Non-pigmented ciliary epithelial cell (primary cell): ENCODE measurements at regions not wholly inside any gene's neighbourhood (a gene's known extent, or its start where the extent isn't known, plus 50 kb on each side); places are given as distances from the start of the nearest gene placed in this dataset.

ENCODE experiments used
- DNase-seq: peaks from one replicate; pipeline ENCODE4 v3.0.0-alpha.2; 2010; ENCODE audit warnings: low read depth

- no peak for DNase-seq
Measured at GRCh38 chr10:113364227-113364626, 188.6 kb upstream of the HABP2 start.

DNA sequence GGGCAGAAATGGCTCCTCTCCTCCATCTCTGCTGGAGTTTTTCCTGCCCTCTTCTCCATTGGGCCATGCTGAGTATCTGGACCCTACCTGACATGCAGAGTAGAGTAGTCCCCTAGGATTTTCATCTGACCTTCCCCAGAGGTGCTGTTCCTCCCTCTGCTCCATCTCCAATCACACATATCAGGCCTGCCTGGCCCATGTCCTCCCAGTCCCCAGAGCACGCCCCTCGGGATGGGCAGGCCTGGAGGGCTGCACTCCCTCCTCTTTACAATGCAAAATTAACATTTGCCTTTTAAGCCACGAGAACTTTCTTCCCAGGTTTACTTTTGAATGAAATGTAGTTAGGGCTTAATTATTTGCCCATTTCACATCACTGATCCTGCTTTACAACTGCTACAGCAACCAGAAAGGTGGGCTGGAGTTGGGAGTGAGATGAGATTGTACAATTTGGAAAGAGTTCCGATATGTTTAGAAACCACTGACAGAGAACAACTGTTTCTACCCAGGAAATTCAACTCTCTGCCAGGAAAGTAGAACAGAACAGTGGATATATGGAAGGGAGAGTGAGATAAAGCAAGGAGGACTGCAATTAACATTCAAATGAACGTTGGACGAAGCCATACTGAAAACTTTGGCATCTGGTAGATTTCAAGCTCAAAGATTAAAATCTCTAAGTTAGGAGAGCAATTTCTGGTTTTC lies 184.0 kb upstream of the HABP2 start:
- no peak for DNase-seq

- no peak for DNase-seq
Measured at GRCh38 chr10:113369365-113369694, 183.5 kb upstream of the HABP2 start.

DNA sequence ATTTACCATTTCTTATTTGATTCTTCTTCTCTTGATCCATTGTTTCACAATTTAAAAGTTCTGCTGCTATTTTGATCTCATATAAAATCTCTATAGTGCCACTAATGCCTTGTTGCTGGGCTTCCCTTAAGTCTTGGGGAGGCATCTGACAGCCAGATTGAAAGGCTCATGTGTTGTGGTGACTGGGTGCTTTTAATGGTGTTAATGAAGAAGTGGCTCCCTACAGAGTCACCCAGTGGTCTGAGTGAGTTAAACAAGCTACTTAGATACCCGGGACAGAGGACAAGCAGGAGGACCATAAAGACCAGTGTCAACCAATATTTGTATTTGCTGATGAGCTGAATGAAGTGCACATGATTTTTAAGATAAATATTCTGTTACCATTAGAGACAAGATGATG lies 176.4 kb upstream of the HABP2 start:
- no peak for DNase-seq

- DNase-seq = no peak
Measured at GRCh38 chr10:113379091-113379490, 173.8 kb upstream of the HABP2 start.

GRCh38 chr10:113381416-113381815 lies 171.4 kb upstream of the HABP2 start:
- DNase-seq = no peak

DNA sequence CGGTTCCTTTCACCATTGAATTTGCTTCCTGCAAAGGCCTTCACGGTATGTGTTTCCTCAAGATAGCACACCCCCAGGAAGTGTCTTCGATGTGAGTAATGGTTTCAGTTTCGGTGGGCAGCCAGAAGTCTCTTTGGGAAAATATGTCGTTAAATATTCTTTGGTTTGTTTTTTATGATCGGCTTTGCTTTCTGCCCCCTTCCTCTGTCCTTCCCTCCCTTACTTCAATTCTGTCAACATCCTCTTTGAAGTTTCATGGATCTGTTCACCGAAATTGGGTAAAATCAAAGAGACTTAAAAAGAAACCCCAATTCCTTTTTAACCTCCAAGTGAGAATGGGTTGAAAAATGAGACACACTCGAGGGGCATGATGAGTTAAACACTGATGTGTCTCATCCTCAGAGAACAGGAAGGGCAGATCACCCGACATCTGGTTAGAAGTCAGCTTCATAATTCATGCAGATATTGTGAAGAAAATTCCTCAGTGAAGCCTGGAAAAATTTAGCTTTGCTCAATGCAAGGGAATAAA lies 170.8 kb upstream of the HABP2 start:
- peak; percentile 51 for DNase-seq

- DNase-seq = no peak
Measured at GRCh38 chr10:113382691-113383090, 170.2 kb upstream of the HABP2 start.

DNA sequence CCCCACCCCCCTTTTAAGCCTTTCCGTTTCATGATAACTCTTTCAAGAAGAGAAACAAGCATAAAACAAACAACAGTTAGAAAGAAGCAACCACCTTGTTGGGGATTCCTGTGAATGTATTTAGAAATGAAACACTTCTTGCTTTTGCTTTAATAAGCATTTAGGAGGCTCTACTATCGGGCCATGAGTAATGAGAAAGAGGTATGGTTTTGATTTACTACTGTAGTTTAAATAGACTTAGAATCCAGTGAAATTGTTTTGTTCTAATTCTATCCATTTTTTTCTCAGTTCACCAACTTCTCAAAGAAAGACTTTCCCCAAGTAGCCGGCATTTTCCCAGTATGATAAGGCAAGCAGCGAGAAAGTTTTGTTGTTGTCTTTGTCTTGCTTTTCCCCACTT lies 168.7 kb upstream of the HABP2 start:
- DNase-seq = no peak

DNA sequence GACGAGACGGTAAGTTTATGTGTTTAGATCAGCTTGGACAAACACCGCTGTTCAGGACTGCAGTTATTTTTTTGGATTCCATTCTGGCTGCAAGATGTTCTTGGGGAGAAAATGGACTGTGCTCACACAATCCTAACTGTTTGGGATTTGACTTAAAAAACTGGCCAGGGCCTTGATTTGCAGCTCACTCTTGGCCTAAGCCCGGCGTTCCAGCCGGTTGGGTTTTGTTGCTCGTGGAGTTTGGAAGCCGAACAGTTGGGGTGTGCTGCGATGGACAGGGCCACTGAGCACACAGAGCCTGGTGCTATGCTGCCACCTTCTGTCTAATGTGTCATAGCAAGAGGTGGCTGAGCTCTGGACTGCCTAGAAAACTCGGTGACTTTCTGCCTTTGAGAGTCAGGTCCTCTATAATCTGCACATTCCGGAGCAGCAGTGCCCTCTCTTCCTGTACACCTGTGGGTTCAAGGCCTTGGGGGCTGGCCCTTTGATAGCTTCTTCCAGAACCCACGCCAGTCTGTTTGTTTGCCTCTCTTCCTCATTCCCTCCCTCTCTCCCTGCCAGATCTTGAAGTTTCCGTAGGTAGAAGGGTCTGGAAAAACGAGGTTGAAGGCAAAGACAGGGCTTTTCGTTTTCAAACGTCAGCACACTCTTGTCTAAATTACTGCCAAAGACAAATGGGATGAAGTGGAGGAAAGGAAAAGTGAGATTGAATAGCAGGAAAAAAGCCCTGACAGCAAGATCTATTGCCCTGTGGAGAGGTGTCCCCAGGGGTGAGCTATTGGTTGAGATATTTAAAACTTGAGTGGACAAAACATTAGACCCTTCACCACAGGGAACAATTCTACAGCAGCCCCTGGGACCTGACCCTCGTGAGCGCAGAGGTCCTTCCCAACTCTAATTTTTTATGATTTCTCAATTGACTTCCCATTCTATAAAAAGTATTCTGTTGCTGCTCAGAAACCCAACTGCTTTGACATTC lies 167.5 kb upstream of the HABP2 start:
- DNase-seq = peak; percentile 60

DNA sequence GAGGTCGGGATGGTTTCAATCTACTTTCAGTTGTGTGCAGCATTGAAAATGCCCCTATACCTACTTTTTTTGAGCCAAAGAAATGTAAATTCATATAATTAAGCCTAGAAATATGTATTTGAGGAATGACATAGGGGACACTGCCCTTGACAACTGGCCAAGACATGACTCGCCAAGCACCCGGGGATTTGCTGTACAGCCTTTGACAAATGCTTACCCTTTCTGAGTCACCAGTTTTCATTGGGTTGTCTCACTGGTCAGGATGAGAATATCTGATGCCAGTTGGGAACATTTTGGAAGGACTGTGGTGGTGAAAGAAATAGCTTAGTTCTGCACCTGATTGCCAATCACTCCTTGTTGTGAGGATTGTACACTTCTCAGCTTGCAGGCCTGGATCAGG lies 166.8 kb upstream of the HABP2 start:
- no peak for DNase-seq

DNA sequence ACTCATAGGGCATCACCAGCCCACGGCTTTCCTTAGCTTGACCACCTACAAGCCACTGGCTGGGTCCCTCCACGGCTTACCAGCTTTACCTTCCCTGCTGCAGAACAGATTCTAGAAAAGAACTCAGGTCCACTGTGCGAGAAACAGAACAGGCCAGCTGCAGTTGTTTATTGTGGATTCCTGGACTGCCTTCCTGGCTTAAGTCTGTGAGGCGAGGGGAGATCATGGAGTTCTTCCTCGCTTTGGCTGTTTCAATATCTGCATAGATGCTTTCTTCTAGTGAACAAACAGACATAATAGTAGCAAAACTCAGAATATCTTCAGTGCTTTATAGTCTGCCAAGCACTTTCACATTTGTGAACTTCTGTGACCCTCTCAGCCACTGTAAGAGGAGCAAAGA lies 162.9 kb upstream of the HABP2 start:
- DNase-seq = no peak

DNA sequence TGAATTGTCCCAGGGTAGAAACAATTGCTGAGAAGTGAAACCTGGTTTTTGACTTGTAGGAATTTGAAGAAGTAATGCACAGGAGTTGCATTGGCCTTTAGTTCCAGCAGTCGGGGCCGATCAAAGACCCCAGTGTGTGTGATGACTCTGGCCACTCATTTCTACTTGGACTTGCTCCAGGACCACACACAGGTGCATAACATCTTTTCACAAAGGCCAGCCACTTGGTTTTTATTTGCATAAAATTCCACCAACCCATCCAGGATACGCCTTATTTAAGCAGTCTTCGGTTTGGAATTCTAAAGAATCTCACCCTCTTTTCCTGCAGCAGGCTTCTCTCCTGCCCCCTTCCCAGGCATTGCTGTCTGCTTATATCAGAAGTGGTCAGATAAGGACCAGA lies 162.0 kb upstream of the HABP2 start:
- DNase-seq = no peak

DNA sequence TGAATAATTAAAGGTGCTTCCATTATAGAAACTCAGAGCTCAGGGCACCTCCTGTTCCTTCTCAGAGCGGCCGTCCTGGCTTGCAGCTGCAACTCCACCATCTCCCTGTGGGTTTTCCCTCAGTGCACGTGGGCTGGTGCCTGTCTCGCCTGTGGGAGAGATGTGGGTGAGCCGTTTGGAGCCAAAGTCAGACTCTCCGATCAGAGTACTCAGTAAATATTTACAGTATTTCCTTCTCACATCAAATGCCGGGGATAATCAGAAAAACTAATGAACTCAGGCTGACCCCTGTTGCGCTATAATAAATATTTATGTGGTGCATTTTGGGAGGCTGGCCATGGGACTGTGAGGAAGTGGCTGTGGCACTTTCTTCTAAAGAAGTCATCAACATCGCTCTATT lies 155.8 kb upstream of the HABP2 start:
- DNase-seq = no peak

DNA sequence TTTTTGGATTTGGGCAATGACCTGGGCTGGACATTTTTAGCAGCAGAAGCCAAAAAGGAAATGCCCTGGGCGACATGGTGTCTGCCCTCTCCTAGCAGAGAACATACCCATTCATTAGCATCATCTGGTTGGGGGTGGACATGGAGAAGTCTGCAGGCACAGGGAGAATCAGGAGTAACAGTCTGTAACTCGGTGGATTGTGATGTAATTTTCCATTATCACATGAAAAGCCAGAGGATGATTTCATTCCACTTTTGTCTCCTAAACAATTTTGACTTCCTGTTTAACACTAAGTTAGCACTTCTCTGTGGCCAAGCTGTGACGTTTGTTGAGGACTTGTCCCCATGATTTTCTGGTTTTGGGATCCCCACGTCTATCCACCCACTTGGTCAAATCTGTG lies 153.8 kb upstream of the HABP2 start:
- no peak for DNase-seq

DNA sequence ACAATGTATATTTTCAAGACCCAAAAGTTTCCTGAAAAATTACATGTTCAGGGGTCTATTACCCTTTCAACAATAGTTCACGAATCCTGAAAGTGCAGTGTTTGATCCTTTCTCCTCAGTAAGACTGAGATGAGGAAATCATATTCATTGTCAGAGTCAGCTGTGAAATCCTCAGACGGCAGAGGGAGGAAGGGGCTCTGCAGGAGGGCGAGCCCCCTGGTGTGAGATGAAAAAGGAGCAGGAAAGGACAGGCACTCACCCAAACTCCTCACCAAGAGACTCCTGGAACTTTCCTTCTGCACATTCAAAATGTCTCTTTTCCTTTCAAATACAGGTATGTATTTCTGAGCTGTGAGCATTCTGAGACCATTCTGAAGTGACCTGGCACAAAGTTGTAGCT lies 150.3 kb upstream of the HABP2 start:
- no peak for DNase-seq

DNA sequence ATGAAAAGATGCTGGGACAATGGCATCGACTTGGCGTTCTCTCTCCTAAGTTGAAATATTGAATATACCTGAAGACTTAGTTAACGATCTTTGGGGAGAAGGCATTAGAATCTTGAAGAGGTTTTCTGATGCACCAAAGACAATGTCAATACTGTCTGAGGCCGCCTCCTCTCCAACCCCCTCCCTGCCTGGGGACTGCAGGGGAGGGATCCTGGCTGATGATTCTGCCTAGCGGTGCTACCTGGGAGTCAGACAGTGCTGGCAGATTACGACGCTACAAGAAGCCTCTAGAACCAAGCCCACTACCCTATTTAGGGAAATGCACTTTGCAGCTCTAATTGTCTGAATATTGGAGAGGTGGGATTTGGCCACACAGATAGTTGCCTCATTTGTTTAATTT lies 145.6 kb upstream of the HABP2 start:
- DNase-seq = no peak

- no peak for DNase-seq
Measured at GRCh38 chr10:113409175-113409574, 143.7 kb upstream of the HABP2 start.

- no peak for DNase-seq
Measured at GRCh38 chr10:113410618-113411017, 142.2 kb upstream of the HABP2 start.

GRCh38 chr10:113411456-113411855 lies 141.4 kb upstream of the HABP2 start:
- no peak for DNase-seq

DNA sequence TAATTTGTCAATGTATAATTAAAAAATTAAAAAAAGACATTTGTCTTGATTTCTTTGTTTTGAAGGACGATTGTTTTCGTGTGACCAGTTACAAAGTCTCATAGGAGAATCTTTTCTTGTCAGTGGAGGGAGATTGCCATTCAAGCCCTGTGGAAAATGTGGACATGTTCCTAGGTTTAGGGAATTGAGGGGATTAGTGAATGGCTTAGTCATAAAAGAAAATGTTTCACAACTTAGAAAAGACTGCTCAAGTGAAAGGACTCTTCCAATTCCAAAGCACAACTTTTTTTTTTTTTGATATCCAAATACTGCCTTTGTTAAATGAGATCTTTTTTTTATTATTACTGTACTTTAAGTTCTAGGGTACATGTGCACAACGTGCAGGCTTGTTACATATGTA lies 140.7 kb upstream of the HABP2 start:
- no peak for DNase-seq

DNA sequence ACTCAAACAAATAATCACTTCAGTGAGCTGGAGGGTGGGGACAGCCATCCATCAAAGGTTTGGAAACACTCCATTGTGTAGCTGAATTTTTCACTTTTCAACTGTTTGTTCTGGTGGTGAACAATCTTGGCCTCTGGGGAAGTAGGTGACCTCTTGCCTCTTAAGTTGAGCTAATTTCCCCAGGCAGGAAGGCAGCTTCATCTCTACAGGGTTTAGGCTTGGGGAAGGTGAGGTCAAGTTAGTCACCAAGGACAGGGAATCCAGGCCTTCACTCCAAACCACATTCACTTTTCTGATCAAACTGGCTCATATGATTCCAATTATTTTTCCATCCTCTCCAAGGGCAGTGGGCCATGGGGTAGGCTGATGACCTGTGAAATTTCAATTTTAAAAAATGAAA lies 138.3 kb upstream of the HABP2 start:
- DNase-seq = no peak

- no peak for DNase-seq
Measured at GRCh38 chr10:113415246-113415645, 137.6 kb upstream of the HABP2 start.
